ENCODE measurements at regions not wholly inside any gene's neighbourhood (a gene's known extent, or its start where the extent isn't known, plus 50 kb on each side); places are given as distances from the start of the nearest gene placed in this dataset.

DNA sequence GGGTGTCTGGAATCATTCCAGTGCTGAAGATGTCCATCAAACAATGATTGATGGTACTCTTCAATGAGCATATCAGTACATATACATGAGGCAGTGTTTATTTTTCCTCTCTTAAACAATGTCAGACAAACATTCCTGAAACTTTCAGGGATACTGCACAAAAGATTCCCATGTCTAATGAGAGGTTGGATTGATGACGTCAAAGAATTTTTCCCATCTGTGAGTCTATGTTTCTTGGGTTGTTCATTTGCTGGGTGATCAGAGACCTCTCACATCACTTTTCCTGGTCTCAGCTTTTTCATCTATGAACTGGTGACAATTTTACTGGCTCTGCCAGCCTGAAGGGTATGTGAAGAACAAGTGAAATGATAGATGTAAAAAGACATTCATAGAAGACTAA, 325.5 kb downstream of the EN1 start:
- Histone ChIP-seq H3K9ac (ENCODE audit: low read length) (no peak overlapping the region), H3K27ac (ENCODE audit: low read length) (no peak overlapping the region), H3K9me2 (ENCODE audit: insufficient read depth, low read length) (no peaks in the 10 kb centered on the region), H3K9me3 (ENCODE audit: low read length) (no peaks in the 10 kb centered on the region), H3K79me2 (replicated peaks; ENCODE audit: insufficient read depth, low read length) (no peaks in the 10 kb centered on the region), H4K20me1 (ENCODE audit: insufficient read depth) (no peaks in the 10 kb centered on the region), H3F3A (ENCODE audit: insufficient read depth, low read length, poor library complexity, severe bottlenecking) (no peaks in the 10 kb centered on the region), H2AFZ (ENCODE audit: low read depth, low read length) (no peak overlapping the region), H3K27me3 (ENCODE audit: insufficient read depth, low read depth, low read length) (no peaks in the 10 kb centered on the region), H3K4me2 (ENCODE audit: low read length) (no peak overlapping the region), H3K4me3 (ENCODE audit: low read length) (no peak overlapping the region), H3K36me3 (ENCODE audit: insufficient read depth, low read length) (no peaks in the 10 kb centered on the region)
- TF ChIP-seq EP300 (conservative IDR thresholded peaks at IDR 0.05; ENCODE audit: poor library complexity, severe bottlenecking) (no peak), POLR2AphosphoS5 (IDR thresholded peaks at IDR 0.05) (no peak), MXI1 (conservative IDR thresholded peaks at IDR 0.05; ENCODE audit: poor library complexity, severe bottlenecking) (no peak), EZH2 (IDR thresholded peaks at IDR 0.05; ENCODE audit: borderline replicate concordance, insufficient read depth, low read length, poor library complexity, severe bottlenecking) (no peak), TAF1 (IDR thresholded peaks at IDR 0.05; ENCODE audit: low read depth) (no peak), SMC3 (conservative IDR thresholded peaks at IDR 0.05; ENCODE audit: poor library complexity) (no peak), RAD21 (conservative IDR thresholded peaks at IDR 0.05) (no peak)
- TF ChIP-seq, protein P1, sequence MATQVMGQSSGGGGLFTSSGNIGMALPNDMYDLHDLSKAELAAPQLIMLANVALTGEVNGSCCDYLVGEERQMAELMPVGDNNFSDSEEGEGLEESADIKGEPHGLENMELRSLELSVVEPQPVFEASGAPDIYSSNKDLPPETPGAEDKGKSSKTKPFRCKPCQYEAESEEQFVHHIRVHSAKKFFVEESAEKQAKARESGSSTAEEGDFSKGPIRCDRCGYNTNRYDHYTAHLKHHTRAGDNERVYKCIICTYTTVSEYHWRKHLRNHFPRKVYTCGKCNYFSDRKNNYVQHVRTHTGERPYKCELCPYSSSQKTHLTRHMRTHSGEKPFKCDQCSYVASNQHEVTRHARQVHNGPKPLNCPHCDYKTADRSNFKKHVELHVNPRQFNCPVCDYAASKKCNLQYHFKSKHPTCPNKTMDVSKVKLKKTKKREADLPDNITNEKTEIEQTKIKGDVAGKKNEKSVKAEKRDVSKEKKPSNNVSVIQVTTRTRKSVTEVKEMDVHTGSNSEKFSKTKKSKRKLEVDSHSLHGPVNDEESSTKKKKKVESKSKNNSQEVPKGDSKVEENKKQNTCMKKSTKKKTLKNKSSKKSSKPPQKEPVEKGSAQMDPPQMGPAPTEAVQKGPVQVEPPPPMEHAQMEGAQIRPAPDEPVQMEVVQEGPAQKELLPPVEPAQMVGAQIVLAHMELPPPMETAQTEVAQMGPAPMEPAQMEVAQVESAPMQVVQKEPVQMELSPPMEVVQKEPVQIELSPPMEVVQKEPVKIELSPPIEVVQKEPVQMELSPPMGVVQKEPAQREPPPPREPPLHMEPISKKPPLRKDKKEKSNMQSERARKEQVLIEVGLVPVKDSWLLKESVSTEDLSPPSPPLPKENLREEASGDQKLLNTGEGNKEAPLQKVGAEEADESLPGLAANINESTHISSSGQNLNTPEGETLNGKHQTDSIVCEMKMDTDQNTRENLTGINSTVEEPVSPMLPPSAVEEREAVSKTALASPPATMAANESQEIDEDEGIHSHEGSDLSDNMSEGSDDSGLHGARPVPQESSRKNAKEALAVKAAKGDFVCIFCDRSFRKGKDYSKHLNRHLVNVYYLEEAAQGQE (IDR thresholded peaks at IDR 0.05; ENCODE audit: borderline replicate concordance) = no peak
- TF ChIP-seq, protein P2, sequence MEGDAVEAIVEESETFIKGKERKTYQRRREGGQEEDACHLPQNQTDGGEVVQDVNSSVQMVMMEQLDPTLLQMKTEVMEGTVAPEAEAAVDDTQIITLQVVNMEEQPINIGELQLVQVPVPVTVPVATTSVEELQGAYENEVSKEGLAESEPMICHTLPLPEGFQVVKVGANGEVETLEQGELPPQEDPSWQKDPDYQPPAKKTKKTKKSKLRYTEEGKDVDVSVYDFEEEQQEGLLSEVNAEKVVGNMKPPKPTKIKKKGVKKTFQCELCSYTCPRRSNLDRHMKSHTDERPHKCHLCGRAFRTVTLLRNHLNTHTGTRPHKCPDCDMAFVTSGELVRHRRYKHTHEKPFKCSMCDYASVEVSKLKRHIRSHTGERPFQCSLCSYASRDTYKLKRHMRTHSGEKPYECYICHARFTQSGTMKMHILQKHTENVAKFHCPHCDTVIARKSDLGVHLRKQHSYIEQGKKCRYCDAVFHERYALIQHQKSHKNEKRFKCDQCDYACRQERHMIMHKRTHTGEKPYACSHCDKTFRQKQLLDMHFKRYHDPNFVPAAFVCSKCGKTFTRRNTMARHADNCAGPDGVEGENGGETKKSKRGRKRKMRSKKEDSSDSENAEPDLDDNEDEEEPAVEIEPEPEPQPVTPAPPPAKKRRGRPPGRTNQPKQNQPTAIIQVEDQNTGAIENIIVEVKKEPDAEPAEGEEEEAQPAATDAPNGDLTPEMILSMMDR (IDR thresholded peaks at IDR 0.05; ENCODE audit: poor library complexity, severe bottlenecking) = no peak

DNA sequence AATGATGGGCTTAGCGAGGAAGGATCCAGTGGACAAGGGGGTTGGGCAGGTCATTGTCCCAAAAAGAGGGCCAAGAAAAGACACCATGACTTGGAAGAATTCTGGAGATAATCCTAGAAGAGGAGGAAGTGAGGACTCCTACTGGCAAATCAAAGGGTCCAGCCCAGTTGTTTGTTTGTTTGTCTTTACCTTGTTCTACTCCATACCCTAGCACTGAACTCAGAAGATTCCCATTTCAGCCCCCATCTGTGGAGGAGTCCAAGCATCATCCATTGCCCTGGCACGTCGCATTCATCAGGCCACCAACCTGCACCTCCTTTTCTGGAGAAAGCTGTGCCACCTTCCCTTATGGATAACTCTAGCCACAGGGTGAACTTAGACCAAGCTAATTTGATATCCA, 326.2 kb downstream of the EN1 start:
- H3K36me3 ChIP-seq (ENCODE audit: insufficient read depth, low read length) = no peaks in the 10 kb centered on the region
- no peaks in the 10 kb centered on the region for H3F3A ChIP-seq (ENCODE audit: insufficient read depth, low read length, poor library complexity, severe bottlenecking)
- no peak overlapping the region for H3K4me3 ChIP-seq (ENCODE audit: low read length)
- TF ChIP-seq EZH2 (IDR thresholded peaks at IDR 0.05; ENCODE audit: borderline replicate concordance, insufficient read depth, low read length, poor library complexity, severe bottlenecking) (no peak), RAD21 (conservative IDR thresholded peaks at IDR 0.05) (no peak), SMC3 (conservative IDR thresholded peaks at IDR 0.05; ENCODE audit: poor library complexity) (no peak), EP300 (conservative IDR thresholded peaks at IDR 0.05; ENCODE audit: poor library complexity, severe bottlenecking) (no peak), POLR2AphosphoS5 (IDR thresholded peaks at IDR 0.05) (no peak), MXI1 (conservative IDR thresholded peaks at IDR 0.05; ENCODE audit: poor library complexity, severe bottlenecking) (no peak), TAF1 (IDR thresholded peaks at IDR 0.05; ENCODE audit: low read depth) (no peak)
- TF ChIP-seq, protein P1 (IDR thresholded peaks at IDR 0.05; ENCODE audit: borderline replicate concordance) = no peak
- TF ChIP-seq, protein P2 (IDR thresholded peaks at IDR 0.05; ENCODE audit: poor library complexity, severe bottlenecking) = no peak
- no peaks in the 10 kb centered on the region for H3K79me2 ChIP-seq (replicated peaks; ENCODE audit: insufficient read depth, low read length)
- H2AFZ ChIP-seq (ENCODE audit: low read depth, low read length) = no peak overlapping the region
- no peak overlapping the region for H3K9ac ChIP-seq (ENCODE audit: low read length)
- H3K9me3 ChIP-seq (ENCODE audit: low read length) = no peaks in the 10 kb centered on the region
- no peaks in the 10 kb centered on the region for H3K9me2 ChIP-seq (ENCODE audit: insufficient read depth, low read length)
- no peaks in the 10 kb centered on the region for H3K27me3 ChIP-seq (ENCODE audit: insufficient read depth, low read depth, low read length)
- H3K27ac ChIP-seq (ENCODE audit: low read length) = no peak overlapping the region
- no peaks in the 10 kb centered on the region for H4K20me1 ChIP-seq (ENCODE audit: insufficient read depth)
- no peak overlapping the region for H3K4me2 ChIP-seq (ENCODE audit: low read length)
